Body of pancreas (tissue), 4 donors: ENCODE measurements at regions not wholly inside any gene's neighbourhood (a gene's known extent, or its start where the extent isn't known, plus 50 kb on each side); places are given as distances from the start of the nearest gene placed in this dataset.

Experiments used
- CTCF ChIP-seq, 7 experiments: fragments of 450-650 bp in 4 of 7; fragments of 200-600 bp in 3 of 7; sonication (generic) in 3 of 7; IDR thresholded peaks; one replicate each; pipeline ENCODE4 v1.5.1; 2016 to 2019; ENCODE audit warnings: antibody characterized with exemption in 7 of 7
- POLR2A ChIP-seq, 3 donors: fragments of 450-650 bp; IDR thresholded peaks; one replicate each; pipeline ENCODE4 v1.6.1; 2016; ENCODE audit warnings: antibody characterized with exemption in 3 of 3, mild to moderate bottlenecking in 2 of 3

GRCh38 chr20:16926626-16927430 is 178.7 kb downstream of the OTOR start:
- TF ChIP-seq CTCF (IDR thresholded peaks at IDR 0.05) (no peak), POLR2A (IDR thresholded peaks at IDR 0.05) (no peak)
